MV-4-11 (cell line): ENCODE measurements at regions not wholly inside any gene's neighbourhood (a gene's known extent, or its start where the extent isn't known, plus 50 kb on each side); places are given as distances from the start of the nearest gene placed in this dataset.

Experiments used
- DNase-seq: peaks from one replicate; lab custom pipeline; 2025; lab: John Stamatoyannopoulos, UW

DNA sequence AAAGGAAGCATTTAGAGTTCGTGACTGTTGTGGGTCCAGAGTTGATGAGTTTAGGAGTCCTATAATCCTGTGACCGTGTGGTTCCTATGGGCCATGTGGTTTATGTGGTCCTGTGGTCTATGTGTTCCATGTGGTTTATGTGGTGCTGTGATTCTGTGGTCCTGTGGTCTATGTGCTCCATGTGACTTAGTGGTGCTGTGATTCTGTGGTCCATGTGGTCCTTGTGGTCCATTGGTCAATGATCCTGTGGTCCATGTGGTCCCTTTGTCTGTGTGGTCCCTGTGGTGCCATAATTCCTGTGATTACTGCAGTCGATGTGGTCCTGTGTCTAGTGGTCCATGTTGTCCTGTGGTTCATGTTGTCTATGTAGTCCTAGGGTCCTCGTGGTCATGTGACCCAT is 167.3 kb downstream of the TMEM18 start:
- no peak for DNase-seq

GRCh38 chr2:508121-508520 is 169.1 kb downstream of the TMEM18 start:
- no peak for DNase-seq

GRCh38 chr2:506866-507265 is 170.3 kb downstream of the TMEM18 start:
- no peak for DNase-seq

- no peak for DNase-seq
These were observed 170.8 kb downstream of the TMEM18 start for GRCh38 chr2:506451-506850.

GRCh38 chr2:505941-506340 is 171.3 kb downstream of the TMEM18 start:
- DNase-seq, result no peak

DNA sequence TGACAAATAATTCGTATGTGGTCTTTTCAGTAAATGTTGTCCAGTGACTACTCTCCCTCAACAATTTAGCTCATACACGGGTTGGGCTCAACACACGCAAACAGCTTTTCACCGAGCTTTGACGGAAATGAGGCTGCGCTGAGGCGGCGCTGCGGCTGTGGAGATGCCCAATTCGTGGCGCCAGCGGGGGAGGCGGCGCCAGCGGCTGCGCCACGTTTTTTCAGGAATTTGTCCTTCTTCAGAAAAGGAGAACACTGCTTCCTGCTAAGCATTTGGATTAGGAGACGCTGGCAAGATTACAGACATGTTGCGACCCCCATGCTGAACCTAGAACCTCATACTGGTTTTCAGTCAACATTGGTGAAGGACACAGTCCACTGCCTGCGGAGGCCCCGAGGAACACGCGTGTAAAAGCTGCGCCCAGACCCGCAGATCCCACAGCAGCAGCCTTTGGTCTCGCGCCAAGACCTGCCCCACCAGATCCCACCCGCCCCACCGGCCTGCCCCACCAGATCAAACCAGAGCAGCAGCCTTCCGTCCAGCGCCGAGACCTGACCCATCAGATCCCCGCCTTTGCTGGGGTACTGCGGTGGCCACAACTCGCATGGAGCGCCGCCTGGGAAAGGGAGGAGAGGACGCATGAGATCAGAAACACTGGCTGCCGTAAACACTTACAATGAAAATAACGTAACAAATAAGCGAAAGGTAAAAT is 173.8 kb downstream of the TMEM18 start:
- DNase-seq, result no peak

GRCh38 chr2:502831-503230 is 174.4 kb downstream of the TMEM18 start:
- no peak for DNase-seq

DNA sequence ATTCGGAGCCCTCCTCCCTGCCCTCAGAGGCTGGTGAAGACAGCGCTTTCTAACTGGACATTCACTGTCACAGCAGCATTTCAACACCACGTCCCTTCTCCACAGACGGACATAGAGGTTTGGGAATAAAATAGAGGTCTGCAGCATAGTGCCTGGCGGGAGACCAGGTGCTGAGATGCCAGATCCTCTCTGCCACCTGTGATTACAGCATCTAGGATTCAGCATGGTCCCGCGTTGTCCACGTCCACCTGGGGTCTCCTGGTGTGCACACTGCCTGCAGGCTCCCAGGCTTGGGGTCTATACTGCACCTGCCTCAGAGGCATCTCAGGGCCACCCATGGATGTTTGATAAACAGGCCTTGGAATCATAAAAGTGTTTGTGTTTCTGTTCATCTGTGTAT is 175.5 kb downstream of the TMEM18 start:
- no peak for DNase-seq

GRCh38 chr2:501130-501529 is 176.1 kb downstream of the TMEM18 start:
- DNase-seq, result no peak

- DNase-seq, result no peak
These were observed 177.5 kb downstream of the TMEM18 start for GRCh38 chr2:499726-500125.

DNA sequence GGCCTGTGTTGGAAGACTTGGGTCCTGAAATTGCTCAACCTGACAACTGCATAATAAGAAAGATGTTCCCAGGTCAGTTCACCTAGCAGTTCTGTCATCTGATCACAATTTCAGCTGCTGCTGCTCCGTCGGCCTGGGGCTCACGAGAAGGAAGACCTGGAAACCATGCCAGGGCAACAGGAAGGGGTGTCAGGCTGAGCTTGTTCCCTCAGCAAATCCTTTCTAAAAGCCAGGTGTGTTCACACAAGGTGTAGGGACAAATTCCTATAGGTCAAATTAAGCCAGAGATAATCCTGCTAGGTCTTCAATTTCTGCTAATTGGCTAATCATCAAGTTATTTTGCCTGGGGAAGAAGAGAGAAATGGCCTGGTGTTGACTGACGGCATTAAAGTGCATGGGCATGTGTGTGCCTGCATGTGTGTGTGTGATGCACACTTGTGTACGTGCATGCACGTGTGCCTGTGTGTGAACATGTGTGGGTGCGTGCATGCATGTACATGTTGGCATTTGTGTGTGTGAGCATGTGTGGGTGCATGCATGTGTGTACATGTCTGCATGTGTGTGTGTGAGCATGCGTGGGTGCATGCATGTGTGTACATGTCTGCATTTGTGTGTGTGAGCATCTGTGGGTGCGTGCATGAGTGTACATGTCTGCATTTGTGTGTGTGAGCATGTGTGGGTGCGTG is 178.6 kb downstream of the TMEM18 start:
- DNase-seq, result no peak

GRCh38 chr2:497770-498492 is 179.3 kb downstream of the TMEM18 start:
- DNase-seq, result no peak

DNA sequence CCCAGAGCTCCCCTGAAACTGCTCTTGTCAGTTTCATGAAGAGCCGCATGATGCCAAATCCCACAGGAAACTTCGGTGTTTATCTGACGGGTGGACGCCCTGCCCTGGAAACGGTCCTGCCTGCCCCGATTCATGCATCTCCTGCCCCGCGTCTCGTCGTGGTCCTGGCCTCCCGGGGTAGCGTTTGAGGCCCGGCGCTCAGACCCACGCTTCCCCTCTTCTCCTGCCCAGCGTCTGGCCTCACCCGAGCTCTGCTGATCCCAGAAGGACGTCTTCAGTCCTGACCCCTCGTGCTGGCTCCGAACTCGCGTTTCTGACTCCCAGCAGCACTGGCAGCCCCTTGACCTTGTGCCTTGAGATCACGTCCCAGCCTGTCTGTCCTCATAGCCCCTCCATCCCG is 180.5 kb downstream of the TMEM18 start:
- DNase-seq, result no peak

DNA sequence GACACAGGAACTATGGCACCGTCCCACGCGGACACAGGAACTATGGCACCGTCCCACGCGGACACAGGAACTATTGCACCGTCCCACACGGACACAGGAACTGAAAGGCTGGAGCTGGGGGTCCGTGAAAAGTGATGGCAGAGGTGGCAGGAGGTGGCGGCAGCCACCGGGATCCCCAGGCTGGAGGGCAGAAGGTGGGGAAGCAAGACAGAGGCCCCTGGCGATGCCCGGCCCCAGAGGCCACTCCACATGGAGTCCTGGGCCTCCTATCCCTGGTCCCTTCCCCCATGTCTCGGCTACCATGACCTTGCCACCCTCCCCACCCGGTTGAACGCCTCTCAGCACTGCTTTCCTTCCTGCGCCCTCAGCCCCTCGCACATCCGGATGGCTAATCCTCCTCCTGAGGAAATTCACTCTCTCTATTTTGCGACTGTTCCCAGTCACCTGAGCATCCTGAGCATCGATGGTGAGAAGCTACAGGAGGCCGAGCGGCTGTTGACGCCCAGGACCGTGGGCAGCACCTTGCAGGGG is 181.4 kb downstream of the TMEM18 start:
- no peak for DNase-seq

- no peak for DNase-seq
These were observed 182.4 kb downstream of the TMEM18 start for GRCh38 chr2:494853-495252.

GRCh38 chr2:493228-493627 is 184.0 kb downstream of the TMEM18 start:
- no peak for DNase-seq

GRCh38 chr2:492178-492577 is 185.0 kb downstream of the TMEM18 start:
- DNase-seq, result no peak

DNA sequence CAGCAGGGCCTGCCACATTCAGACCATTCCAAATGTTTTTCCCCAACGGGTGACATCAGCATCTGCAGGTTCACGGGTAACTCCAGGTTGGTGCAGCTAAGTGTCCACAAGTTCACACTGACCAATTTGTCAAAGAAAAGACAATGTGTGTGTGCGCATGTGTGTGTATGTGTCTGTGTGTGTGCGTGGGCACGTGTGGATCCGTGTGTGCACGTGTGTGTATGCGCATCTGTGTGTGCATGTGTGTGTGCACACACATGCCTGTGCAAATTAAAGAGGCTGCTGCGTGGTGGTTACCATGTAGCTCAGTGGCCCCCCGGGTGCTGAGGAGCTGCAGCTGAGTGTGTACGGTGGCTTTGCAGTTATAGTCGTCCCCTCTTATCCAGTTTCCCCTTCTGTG is 187.4 kb downstream of the TMEM18 start:
- no peak for DNase-seq

GRCh38 chr2:489084-489483 is 188.1 kb downstream of the TMEM18 start:
- no peak for DNase-seq

GRCh38 chr2:487186-488079 is 189.8 kb downstream of the TMEM18 start:
- no peak for DNase-seq

- DNase-seq, result no peak
These were observed 190.8 kb downstream of the TMEM18 start for GRCh38 chr2:486371-486770.

- DNase-seq, result no peak
These were observed 193.5 kb upstream of the ALKAL2 start for GRCh38 chr2:481388-481787.
